ENCODE measurements at regions not wholly inside any gene's neighbourhood (a gene's known extent, or its start where the extent isn't known, plus 50 kb on each side); places are given as distances from the start of the nearest gene placed in this dataset.
"Not testable (repeated sequence)": the region's sequence is repeated elsewhere in the genome, so short reads cannot be mapped to it uniquely, and the experiment has no call there.

GRCh38 chrX:102849396-102849795, 87.7 kb upstream of the RAB40AL start:
- DNase-seq (ENCODE audit: low read depth) = no peak
- no peak for TF ChIP-seq CTCF (IDR thresholded peaks at IDR 0.05; ENCODE audit: low read depth, low read length, missing control alignments)
- no peak overlapping the region for H3K4me3 ChIP-seq (ENCODE audit: low read depth, low read length)
- in situ Hi-C loops (cut with HindIII; ENCODE audit: low sequenced_read_pairs) = no loop called here

- H3K4me3 ChIP-seq (ENCODE audit: low read depth, low read length); DNase-seq (ENCODE audit: low read depth); in situ Hi-C loops (cut with HindIII; ENCODE audit: low sequenced_read_pairs): not testable (repeated sequence)
These were observed 78.1 kb upstream of the RAB40AL start for GRCh38 chrX:102858826-102859549.

- no peak overlapping the region for H3K4me3 ChIP-seq (ENCODE audit: low read depth, low read length)
- in situ Hi-C loops (cut with HindIII; ENCODE audit: low sequenced_read_pairs) = no loop called here
- DNase-seq (ENCODE audit: low read depth) = no peak
- TF ChIP-seq CTCF (IDR thresholded peaks at IDR 0.05; ENCODE audit: low read depth, low read length, missing control alignments) = no peak
These were observed 77.6 kb upstream of the RAB40AL start for GRCh38 chrX:102859550-102859871.

GRCh38 chrX:102860235-102860634, 76.8 kb upstream of the RAB40AL start:
- no peak for DNase-seq (ENCODE audit: low read depth)
- in situ Hi-C loops (cut with HindIII; ENCODE audit: low sequenced_read_pairs) = no loop called here
- no peak overlapping the region for H3K4me3 ChIP-seq (ENCODE audit: low read depth, low read length)
- TF ChIP-seq CTCF (IDR thresholded peaks at IDR 0.05; ENCODE audit: low read depth, low read length, missing control alignments) = no peak

GRCh38 chrX:102863735-102864134, 73.3 kb upstream of the RAB40AL start:
- no peak overlapping the region for H3K4me3 ChIP-seq (ENCODE audit: low read depth, low read length)
- DNase-seq (ENCODE audit: low read depth) = peak; percentile 60
- TF ChIP-seq CTCF (IDR thresholded peaks at IDR 0.05; ENCODE audit: low read depth, low read length, missing control alignments) = peak; percentile 83
- in situ Hi-C loops (cut with HindIII; ENCODE audit: low sequenced_read_pairs) = no loop called here

- H3K4me3 ChIP-seq (ENCODE audit: low read depth, low read length) = no peak overlapping the region
- DNase-seq (ENCODE audit: low read depth) = no peak
- no peak for TF ChIP-seq CTCF (IDR thresholded peaks at IDR 0.05; ENCODE audit: low read depth, low read length, missing control alignments)
- in situ Hi-C loops (cut with HindIII; ENCODE audit: low sequenced_read_pairs) = no loop called here
These were observed 70.0 kb upstream of the RAB40AL start for GRCh38 chrX:102866981-102867656.

GRCh38 chrX:102883491-102883890, 53.6 kb upstream of the RAB40AL start:
- DNase-seq (ENCODE audit: low read depth) = no peak
- no peak for TF ChIP-seq CTCF (IDR thresholded peaks at IDR 0.05; ENCODE audit: low read depth, low read length, missing control alignments)
- in situ Hi-C loops (cut with HindIII; ENCODE audit: low sequenced_read_pairs) = no loop called here
- H3K4me3 ChIP-seq (ENCODE audit: low read depth, low read length) = no peak overlapping the region

All from astrocyte of the cerebellum (primary cell).